ENCODE measurements at regions not wholly inside any gene's neighbourhood (a gene's known extent, or its start where the extent isn't known, plus 50 kb on each side); places are given as distances from the start of the nearest gene placed in this dataset.

DNA sequence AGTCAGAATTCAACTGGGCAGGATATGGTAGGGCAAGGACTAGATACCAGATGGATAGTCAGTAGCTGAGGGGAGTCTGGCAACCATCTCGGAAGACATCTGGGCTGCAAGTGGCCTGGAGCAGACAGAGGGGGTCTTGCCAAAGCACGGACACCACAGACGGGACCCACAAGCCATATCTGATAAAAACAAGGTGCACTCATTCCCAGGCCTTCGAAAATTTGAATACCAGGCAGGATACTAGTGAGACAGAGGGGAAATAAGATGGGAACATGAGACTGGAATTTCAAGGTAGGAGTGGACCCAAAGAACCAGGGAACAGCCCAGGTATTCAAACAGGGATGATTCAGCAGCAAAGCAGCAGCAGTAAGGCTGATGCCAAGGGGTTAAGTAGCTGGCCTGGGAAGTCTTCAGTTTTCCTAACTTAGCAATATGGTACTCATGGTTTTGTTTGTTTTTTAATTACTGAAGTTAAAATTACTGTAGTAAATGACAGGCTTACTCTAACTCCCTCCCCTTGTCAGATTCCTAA lies 144.9 kb upstream of the NCKAP5 start:
- H3K4me3 ChIP-seq (replicated peaks; ENCODE audit: low read depth, low read length): no peak overlapping the region
- no peak for DNase-seq (ENCODE audit: low read depth)
- TF ChIP-seq, protein P1, sequence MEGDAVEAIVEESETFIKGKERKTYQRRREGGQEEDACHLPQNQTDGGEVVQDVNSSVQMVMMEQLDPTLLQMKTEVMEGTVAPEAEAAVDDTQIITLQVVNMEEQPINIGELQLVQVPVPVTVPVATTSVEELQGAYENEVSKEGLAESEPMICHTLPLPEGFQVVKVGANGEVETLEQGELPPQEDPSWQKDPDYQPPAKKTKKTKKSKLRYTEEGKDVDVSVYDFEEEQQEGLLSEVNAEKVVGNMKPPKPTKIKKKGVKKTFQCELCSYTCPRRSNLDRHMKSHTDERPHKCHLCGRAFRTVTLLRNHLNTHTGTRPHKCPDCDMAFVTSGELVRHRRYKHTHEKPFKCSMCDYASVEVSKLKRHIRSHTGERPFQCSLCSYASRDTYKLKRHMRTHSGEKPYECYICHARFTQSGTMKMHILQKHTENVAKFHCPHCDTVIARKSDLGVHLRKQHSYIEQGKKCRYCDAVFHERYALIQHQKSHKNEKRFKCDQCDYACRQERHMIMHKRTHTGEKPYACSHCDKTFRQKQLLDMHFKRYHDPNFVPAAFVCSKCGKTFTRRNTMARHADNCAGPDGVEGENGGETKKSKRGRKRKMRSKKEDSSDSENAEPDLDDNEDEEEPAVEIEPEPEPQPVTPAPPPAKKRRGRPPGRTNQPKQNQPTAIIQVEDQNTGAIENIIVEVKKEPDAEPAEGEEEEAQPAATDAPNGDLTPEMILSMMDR (IDR thresholded peaks at IDR 0.05; ENCODE audit: low read length, missing control alignments): no peak

- no peak for DNase-seq (ENCODE audit: low read depth)
- no peak overlapping the region for H3K4me3 ChIP-seq (replicated peaks; ENCODE audit: low read depth, low read length)
- TF ChIP-seq, protein P1 (IDR thresholded peaks at IDR 0.05; ENCODE audit: low read length, missing control alignments): no peak
Observed at GRCh38 chr2:133716166-133716565, 147.9 kb upstream of the NCKAP5 start.

GRCh38 chr2:133717497-133717896 lies 149.2 kb upstream of the NCKAP5 start:
- no peak overlapping the region for H3K4me3 ChIP-seq (replicated peaks; ENCODE audit: low read depth, low read length)
- DNase-seq (ENCODE audit: low read depth): no peak
- TF ChIP-seq, protein P1 (IDR thresholded peaks at IDR 0.05; ENCODE audit: low read length, missing control alignments): no peak

DNA sequence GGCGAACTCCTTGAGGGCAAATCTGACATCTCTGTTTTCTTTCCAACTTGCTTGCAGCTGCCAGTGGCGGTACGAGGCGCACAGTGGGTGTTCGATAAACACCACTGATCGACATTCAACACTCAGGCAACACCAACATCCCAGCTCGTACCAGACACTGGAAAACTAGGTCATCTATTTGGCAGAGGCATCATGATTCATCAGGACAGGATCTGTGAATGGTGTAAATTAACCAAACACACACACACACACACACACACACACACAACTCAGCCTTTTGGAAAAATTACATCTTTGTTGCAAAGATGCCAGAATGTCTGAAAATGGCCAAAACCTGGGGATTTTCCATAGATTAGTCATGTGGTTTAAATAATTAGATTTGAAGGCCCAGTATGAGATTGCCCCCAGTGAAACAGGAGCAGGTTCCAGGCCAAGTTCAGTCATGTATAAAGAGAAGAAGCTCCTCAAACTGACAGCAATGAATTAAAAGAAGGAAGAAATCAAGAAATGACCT lies 150.5 kb upstream of the NCKAP5 start:
- H3K4me3 ChIP-seq (replicated peaks; ENCODE audit: low read depth, low read length): no peak overlapping the region
- TF ChIP-seq, protein P1 (IDR thresholded peaks at IDR 0.05; ENCODE audit: low read length, missing control alignments): no peak
- DNase-seq (ENCODE audit: low read depth): peak; percentile 46

DNA sequence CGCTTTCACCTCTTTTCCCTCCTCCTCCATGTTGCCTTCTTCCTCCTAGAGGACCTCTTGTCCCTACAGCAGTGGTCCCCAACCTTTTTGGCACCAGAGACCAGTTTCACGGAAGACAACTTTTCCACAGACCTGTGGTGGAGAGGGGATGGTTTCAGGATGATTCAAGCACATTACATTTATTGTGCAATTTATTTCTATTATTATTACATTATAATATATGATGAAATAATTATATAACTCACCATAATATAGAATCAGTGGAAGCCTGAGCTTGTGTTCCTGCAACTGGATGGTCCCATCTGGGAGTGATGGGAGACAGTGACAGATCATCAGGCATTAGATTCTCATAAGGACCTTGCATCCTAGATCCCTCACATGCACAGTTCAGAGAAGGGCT lies 152.2 kb upstream of the NCKAP5 start:
- DNase-seq (ENCODE audit: low read depth): no peak
- TF ChIP-seq, protein P1 (IDR thresholded peaks at IDR 0.05; ENCODE audit: low read length, missing control alignments): no peak
- H3K4me3 ChIP-seq (replicated peaks; ENCODE audit: low read depth, low read length): no peak overlapping the region

DNA sequence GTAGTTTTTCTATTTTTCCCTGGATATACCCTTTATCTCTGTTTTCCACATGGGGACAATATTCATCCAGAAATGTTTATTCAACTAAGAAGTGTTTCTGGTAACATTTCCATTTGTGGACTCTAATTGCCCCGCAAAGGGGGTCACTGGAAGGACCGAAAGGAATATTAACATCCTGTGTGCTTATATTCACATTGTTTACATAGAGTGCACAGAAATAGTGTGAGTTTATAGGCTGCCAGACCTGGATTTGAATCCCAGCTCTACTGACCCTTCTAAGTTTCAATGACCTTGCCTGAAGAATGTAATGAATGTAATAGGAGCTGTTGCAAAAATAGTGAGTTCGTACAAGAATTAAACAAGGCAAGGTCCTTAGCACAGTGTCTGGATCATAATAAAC lies 152.9 kb upstream of the NCKAP5 start:
- TF ChIP-seq, protein P1 (IDR thresholded peaks at IDR 0.05; ENCODE audit: low read length, missing control alignments): no peak
- no peak overlapping the region for H3K4me3 ChIP-seq (replicated peaks; ENCODE audit: low read depth, low read length)
- DNase-seq (ENCODE audit: low read depth): no peak

DNA sequence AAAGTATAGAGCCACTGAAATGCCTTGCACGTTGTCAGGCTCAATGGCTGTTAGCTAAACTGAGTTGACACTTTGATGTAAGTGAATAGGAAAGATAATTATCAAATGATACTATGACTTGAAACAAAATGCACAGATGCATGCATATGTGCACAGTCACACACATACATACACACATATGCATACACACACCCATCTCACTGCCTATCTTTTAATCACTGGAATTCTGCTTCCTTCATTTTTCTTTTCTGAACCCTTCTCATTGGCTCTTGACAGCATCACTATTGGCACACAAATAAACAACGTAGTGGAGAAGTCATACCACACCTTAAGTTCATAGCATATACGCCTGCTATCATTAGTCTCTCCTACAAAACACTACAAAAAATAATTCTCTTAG lies 154.9 kb upstream of the NCKAP5 start:
- DNase-seq (ENCODE audit: low read depth): no peak
- TF ChIP-seq, protein P1 (IDR thresholded peaks at IDR 0.05; ENCODE audit: low read length, missing control alignments): no peak
- no peak overlapping the region for H3K4me3 ChIP-seq (replicated peaks; ENCODE audit: low read depth, low read length)
